ENCODE measurements at regions not wholly inside any gene's neighbourhood (a gene's known extent, or its start where the extent isn't known, plus 50 kb on each side); places are given as distances from the start of the nearest gene placed in this dataset.
A peak's percentile ranks its signal among the peaks of the same experiment; 100 is the strongest.
"Not testable (repeated sequence)": the region's sequence is repeated elsewhere in the genome, so short reads cannot be mapped to it uniquely, and the experiment has no call there.

DNA sequence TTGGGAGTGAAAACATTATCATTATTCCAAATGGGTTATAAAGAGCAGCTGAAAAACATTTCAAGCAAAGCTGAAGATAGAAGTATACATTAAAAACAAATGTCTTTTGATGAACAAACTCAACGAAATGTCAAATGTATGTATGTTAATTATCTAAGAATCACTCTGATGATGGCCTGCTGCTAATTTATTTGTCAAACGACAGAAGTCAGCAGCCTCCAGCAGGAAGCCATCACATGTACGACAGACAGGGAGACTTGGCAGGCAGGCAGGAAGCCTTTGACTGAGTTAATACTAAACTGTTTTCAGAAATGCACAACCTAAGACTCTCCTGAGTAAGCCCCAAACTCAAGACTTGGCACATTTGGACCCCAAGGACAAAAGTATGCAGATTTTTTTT is 491.1 kb downstream of the ZNF385D start:
- DNase-seq (ENCODE audit: low spot score): peak; percentile 21
- in situ Hi-C loops (cut with HindIII; ENCODE audit: low sequenced_read_pairs): no loop called here

DNA sequence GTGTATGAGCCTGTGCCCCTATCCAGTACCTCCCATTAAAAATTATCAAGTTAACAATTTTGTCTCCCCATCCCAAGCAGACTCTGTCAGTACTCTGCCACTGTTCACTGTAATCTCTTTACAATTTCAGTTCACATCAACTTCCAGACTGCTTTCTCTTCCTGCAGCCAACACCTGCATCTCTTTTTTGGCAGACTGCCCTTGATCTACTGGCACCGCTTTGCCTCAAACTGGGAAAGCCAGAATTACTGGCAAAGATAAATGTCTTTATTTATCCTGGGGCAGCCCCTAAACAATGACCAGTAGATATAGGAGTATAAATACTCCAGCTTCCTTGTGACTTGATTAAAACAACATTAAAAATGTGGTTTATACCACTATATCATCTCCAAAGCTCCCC is 494.1 kb downstream of the ZNF385D start:
- peak; percentile 20 for DNase-seq (ENCODE audit: low spot score)
- in situ Hi-C loops (cut with HindIII; ENCODE audit: low sequenced_read_pairs): no loop called here

GRCh38 chr3:21238661-21239060 is 512.3 kb downstream of the ZNF385D start:
- in situ Hi-C loops (cut with HindIII; ENCODE audit: low sequenced_read_pairs): no loop called here
- no peak for DNase-seq (ENCODE audit: low spot score)

DNA sequence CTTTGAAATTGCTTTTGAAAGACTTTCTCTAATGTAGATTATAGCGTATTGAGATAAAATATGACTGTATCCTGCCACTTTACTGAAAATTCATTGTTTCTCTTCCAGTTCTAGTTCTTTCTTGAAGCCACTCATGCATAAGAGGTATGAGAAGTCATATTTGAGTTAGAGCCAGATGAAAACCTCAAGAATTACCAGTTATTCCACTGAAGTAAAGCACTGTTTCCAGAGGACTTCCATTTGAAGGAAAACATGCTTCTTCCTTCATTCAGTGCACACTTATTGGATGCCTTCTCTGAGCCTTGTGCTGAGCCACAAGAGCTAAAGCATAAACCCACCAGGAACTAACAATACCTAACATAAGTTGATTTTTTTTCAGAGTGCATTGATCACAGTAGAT is 513.4 kb downstream of the ZNF385D start:
- no peak for DNase-seq (ENCODE audit: low spot score)
- in situ Hi-C loops (cut with HindIII; ENCODE audit: low sequenced_read_pairs): no loop called here

- peak; percentile 39 for DNase-seq (ENCODE audit: low spot score)
- in situ Hi-C loops (cut with HindIII; ENCODE audit: low sequenced_read_pairs): no loop called here
Measured at GRCh38 chr3:21235491-21235890, 515.5 kb downstream of the ZNF385D start.

GRCh38 chr3:21234933-21235332 is 516.1 kb downstream of the ZNF385D start:
- in situ Hi-C loops (cut with HindIII; ENCODE audit: low sequenced_read_pairs): no loop called here
- peak; percentile 25 for DNase-seq (ENCODE audit: low spot score)

DNA sequence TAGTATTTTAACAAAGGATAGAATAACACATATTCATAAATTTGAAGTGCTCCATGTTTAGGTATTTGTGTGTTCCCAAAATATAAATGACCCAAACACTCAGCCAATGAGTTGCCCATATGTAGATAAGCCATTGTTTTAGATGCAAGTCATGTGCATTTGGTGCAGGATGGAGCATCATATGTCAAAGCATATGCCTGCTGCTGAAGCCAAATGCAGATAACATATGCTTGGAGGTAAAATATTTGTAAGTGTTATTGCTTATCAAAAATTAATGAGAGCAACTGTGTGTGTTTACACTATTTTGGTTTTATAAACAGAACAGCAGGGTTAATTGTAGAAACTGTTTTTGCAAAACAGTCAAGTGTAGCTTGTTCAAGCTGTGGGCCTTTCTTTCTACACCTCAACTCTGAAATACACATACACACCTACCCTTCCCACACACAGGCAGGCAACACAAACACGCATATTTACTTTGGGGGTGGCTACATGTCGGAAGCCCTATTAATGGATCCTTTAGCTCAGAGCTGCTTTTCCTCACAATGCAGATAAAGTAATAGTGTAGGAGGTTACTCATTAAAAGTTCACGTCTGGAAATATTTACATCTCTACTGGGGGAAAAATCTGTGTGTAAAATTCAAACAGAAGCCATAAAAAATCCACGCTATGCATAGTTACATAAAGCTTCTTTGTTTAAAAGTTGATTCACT is 521.4 kb downstream of the ZNF385D start:
- DNase-seq (ENCODE audit: low spot score): no peak
- in situ Hi-C loops (cut with HindIII; ENCODE audit: low sequenced_read_pairs): no loop called here

- DNase-seq (ENCODE audit: low spot score): peak; percentile 90
- in situ Hi-C loops (cut with HindIII; ENCODE audit: low sequenced_read_pairs): no loop called here
Measured at GRCh38 chr3:21226086-21226485, 524.9 kb downstream of the ZNF385D start.

DNA sequence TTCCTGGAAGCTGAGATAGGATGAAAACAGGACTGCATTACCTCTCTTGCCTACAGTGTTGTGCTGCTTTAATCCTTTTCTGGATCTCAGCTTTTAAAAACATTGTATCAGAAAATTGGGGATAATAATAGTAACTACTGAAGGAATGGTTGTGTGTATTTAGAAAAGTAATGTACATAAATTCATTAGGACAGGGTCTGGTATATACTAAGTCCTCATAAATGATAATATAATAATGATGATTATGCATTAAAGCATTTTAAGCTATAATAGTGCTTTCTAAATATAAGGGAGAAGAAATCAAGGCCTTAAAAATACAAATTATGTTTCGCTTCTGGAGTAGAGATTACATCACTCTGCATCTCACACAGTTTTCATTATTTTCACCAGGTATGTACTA is 530.1 kb downstream of the ZNF385D start:
- no peak for DNase-seq (ENCODE audit: low spot score)
- in situ Hi-C loops (cut with HindIII; ENCODE audit: low sequenced_read_pairs): no loop called here

- in situ Hi-C loops (cut with HindIII; ENCODE audit: low sequenced_read_pairs): no loop called here
- DNase-seq (ENCODE audit: low spot score): no peak
Measured at GRCh38 chr3:21216598-21216997, 534.4 kb downstream of the ZNF385D start.

- in situ Hi-C loops (cut with HindIII; ENCODE audit: low sequenced_read_pairs); DNase-seq (ENCODE audit: low spot score): not testable (repeated sequence)
Measured at GRCh38 chr3:21204122-21204521, 546.9 kb downstream of the ZNF385D start.

- in situ Hi-C loops (cut with HindIII; ENCODE audit: low sequenced_read_pairs): no loop called here
- DNase-seq (ENCODE audit: low spot score): no peak
Measured at GRCh38 chr3:21195203-21195602, 555.8 kb downstream of the ZNF385D start.

DNA sequence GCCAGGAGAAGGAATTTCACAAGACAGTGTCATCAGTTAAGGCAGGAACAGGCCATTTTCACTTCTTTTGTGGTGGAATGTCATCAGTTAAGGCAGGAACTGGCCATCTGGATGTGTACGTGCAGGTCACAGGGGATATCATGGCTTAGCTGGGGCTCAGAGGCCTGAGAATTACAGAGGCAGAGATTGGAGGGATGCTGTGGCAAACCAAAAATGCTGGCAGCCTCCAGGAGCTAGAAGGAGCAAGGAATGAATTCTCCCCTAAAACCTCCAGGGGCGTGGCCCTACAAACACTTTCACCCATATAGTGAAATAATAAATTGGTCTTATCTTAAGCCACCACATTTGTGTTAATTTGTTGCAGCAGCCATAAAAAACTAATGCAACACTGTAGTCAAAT is 557.0 kb downstream of the ZNF385D start:
- in situ Hi-C loops (cut with HindIII; ENCODE audit: low sequenced_read_pairs): not testable (repeated sequence)

GRCh38 chr3:21188459-21188858 is 562.6 kb downstream of the ZNF385D start:
- no peak for DNase-seq (ENCODE audit: low spot score)
- in situ Hi-C loops (cut with HindIII; ENCODE audit: low sequenced_read_pairs): no loop called here

More for the DNA sequence above, 557.0 kb downstream of the ZNF385D start:
- not testable (repeated sequence) for DNase-seq (ENCODE audit: low spot score)

- in situ Hi-C loops (cut with HindIII; ENCODE audit: low sequenced_read_pairs): no loop called here
- DNase-seq (ENCODE audit: low spot score): no peak
Measured at GRCh38 chr3:21185816-21186314, 565.1 kb downstream of the ZNF385D start.

DNA sequence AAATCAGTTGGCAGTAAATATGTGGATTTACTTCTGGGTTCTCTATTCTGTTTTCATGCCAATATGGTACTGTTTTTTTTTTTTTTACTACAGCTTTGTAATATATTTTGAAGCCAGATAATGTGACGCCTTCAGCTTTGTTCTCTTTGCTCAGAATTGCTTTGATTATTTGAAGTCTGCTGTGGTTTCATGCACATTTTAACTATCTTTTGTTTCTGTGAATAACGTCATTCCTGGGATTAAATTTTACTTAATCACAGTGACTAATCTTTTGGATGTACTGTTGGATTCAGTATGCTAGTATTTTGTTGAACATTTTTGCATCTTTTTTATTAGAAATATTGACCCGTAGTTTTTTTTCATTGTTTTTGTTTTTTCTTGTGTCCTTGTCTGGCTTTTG is 576.5 kb downstream of the ZNF385D start:
- DNase-seq (ENCODE audit: low spot score): peak; percentile 43
- in situ Hi-C loops (cut with HindIII; ENCODE audit: low sequenced_read_pairs): no loop called here

DNA sequence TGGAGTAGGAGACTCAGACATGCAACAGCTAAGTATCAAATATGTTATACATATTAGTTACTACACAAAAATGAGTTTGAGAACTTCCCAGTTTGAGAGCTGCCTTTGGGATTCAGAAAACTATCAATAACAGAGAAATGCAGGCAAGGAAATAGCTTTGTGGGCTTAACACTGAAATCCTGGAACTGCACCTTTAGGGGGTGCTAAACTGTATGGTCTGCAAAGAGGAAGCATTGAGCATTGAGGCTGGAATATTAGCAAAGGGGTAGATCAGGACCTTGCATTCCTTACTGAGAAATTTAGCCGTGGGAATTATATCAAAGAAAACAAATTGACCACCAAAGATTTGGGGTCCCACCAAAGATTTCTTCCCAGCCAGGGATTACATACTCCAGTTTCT is 580.0 kb downstream of the ZNF385D start:
- no peak for DNase-seq (ENCODE audit: low spot score)
- in situ Hi-C loops (cut with HindIII; ENCODE audit: low sequenced_read_pairs): no loop called here

- in situ Hi-C loops (cut with HindIII; ENCODE audit: low sequenced_read_pairs): no loop called here
- no peak for DNase-seq (ENCODE audit: low spot score)
Measured at GRCh38 chr3:21169948-21170347, 581.1 kb downstream of the ZNF385D start.

DNA sequence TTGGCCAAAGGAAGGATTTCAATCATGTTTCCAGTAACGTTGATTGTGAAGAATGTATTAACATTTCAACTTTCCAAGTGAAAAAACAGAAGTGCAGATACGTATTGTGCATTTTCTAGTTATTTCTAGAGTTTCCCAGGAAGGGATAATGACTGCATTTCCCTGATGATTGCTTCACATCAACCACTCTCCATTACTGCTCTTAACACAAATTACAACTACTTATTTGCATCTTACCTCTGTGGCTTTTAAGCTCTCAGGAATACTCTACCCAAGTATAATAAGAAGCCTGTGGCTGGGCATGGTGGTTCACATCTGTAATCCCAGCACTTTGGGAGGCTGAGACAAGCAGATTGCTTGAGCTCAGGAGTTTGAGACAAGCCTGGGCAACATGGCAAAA is 582.5 kb downstream of the ZNF385D start:
- DNase-seq (ENCODE audit: low spot score): no peak
- in situ Hi-C loops (cut with HindIII; ENCODE audit: low sequenced_read_pairs): no loop called here

DNA sequence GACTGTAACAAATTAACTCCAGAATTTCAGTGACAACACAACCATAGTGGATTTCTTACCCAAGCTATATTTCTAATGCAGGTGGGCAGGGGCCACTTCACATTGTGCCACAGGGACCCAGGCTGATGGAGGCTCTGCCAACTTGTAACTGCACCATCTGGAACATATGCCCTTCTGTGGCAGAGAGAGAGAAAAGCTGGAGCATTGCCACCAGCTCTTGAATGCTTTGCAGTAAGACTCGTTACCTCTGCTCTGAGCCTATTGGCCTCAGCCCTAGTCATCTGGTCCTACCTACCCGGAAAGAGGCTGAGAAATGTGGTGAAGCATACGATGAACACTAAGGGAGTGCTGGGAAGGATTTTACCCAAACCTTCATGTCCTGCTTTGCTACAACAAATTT is 587.1 kb downstream of the ZNF385D start:
- peak; percentile 97 for DNase-seq (ENCODE audit: low spot score)
- in situ Hi-C loops (cut with HindIII; ENCODE audit: low sequenced_read_pairs): no loop called here

- DNase-seq (ENCODE audit: low spot score): no peak
- in situ Hi-C loops (cut with HindIII; ENCODE audit: low sequenced_read_pairs): no loop called here
Measured at GRCh38 chr3:21159543-21159906, 591.5 kb downstream of the ZNF385D start.
